ENCODE measurements at regions not wholly inside any gene's neighbourhood (a gene's known extent, or its start where the extent isn't known, plus 50 kb on each side); places are given as distances from the start of the nearest gene placed in this dataset.

- TF ChIP-seq CTCF (IDR thresholded peaks at IDR 0.05) (no peak), JUN (CRISPR knock-in tag; IDR thresholded peaks at IDR 0.05) (no peak), ELF4 (CRISPR knock-in tag; IDR thresholded peaks at IDR 0.05; ENCODE audit: low read depth) (no peak), CREB1 (CRISPR knock-in tag; IDR thresholded peaks at IDR 0.05) (no peak), TEAD4 (CRISPR knock-in tag; IDR thresholded peaks at IDR 0.05) (no peak), USF2 (CRISPR knock-in tag; IDR thresholded peaks at IDR 0.05) (no peak), SMAD3 (CRISPR knock-in tag; IDR thresholded peaks at IDR 0.05; ENCODE audit: borderline replicate concordance) (no peak), ATF6 (CRISPR knock-in tag; IDR thresholded peaks at IDR 0.05) (no peak), ATF3 (CRISPR knock-in tag; conservative IDR thresholded peaks at IDR 0.05) (no peak), TEAD1 (CRISPR knock-in tag; IDR thresholded peaks at IDR 0.05) (no peak), ETV6 (CRISPR knock-in tag; IDR thresholded peaks at IDR 0.05) (no peak), ZNF416 (CRISPR knock-in tag; IDR thresholded peaks at IDR 0.05) (no peak), GABPB1 (CRISPR knock-in tag; IDR thresholded peaks at IDR 0.05) (no peak), NR2C2 (CRISPR knock-in tag; IDR thresholded peaks at IDR 0.05) (no peak)
Observed at GRCh38 chr14:104339361-104339760, 201.0 kb downstream of the KIF26A start.

All from WTC11 (cell line).